Astrocyte (in vitro differentiated cells and primary cell): ENCODE measurements at regions not wholly inside any gene's neighbourhood (a gene's known extent, or its start where the extent isn't known, plus 50 kb on each side); places are given as distances from the start of the nearest gene placed in this dataset.

Experiments
- CTCF ChIP-seq: IDR thresholded peaks from 2 replicates; pipeline ENCODE4 v1.5.1; 2011; ENCODE audit warnings: low read depth, mild to moderate bottlenecking, inconsistent platforms, low read length, moderate library complexity; ENCODE audit not compliant: insufficient read depth
- EZH2 ChIP-seq: IDR thresholded peaks from 2 replicates; pipeline ENCODE4 v1.6.1; 2012; ENCODE audit warnings: mild to moderate bottlenecking, low read length, inconsistent platforms; ENCODE audit not compliant: insufficient read depth

- TF ChIP-seq EZH2 (no peak), CTCF (no peak)
Measured at GRCh38 chr10:128978211-128978610, 488.8 kb upstream of the MGMT start.
